ENCODE measurements at regions not wholly inside any gene's neighbourhood (a gene's known extent, or its start where the extent isn't known, plus 50 kb on each side); places are given as distances from the start of the nearest gene placed in this dataset. TPM values are rescaled to one million over a fixed set of nuclear protein-coding genes. Genes with fewer than 3 reads are reported as not detected.

Small RNA genes lying in the stretch of these regions (small RNA-seq; reads per million reads assigned to genes)
- gene Z96811.1, result not detected

Measured in fibroblast of villous mesenchyme (primary cell).